GM20431 (cell line): ENCODE measurements at regions not wholly inside any gene's neighbourhood (a gene's known extent, or its start where the extent isn't known, plus 50 kb on each side); places are given as distances from the start of the nearest gene placed in this dataset.
"Not testable (repeated sequence)": the region's sequence is repeated elsewhere in the genome, so short reads cannot be mapped to it uniquely, and the experiment has no call there.

Experiments
- in situ Hi-C: fragments of 300-500 bp; cut with MseI, MboI; formaldehyde crosslinking; loops from one replicate; pipeline ENCODE4 v1.15.0; 2020; ENCODE audit warnings: low sequenced_read_pairs; ENCODE audit not compliant: unreplicated experiment

- in situ Hi-C loops: no loop called here
Observed at GRCh38 chr13:21902709-21903098, 231.8 kb downstream of the FGF9 start.

- in situ Hi-C loops: no loop called here
Observed at GRCh38 chr13:21905486-21905885, 234.6 kb downstream of the FGF9 start.

- in situ Hi-C loops: no loop called here
Observed at GRCh38 chr13:21909331-21909730, 238.5 kb downstream of the FGF9 start.

- in situ Hi-C loops: no loop called here
Observed at GRCh38 chr13:21910546-21910945, 239.7 kb downstream of the FGF9 start.

- in situ Hi-C loops: no loop called here
Observed at GRCh38 chr13:21911646-21912298, 240.9 kb downstream of the FGF9 start.

- in situ Hi-C loops: no loop called here
Observed at GRCh38 chr13:21913010-21913409, 242.1 kb downstream of the FGF9 start.

GRCh38 chr13:21917086-21918015 is 246.5 kb downstream of the FGF9 start:
- in situ Hi-C loops: no loop called here

GRCh38 chr13:21920802-21921201 is 249.9 kb downstream of the FGF9 start:
- in situ Hi-C loops: not testable (repeated sequence)

GRCh38 chr13:21924958-21925357 is 254.1 kb downstream of the FGF9 start:
- in situ Hi-C loops: no loop called here

- in situ Hi-C loops: no loop called here
Observed at GRCh38 chr13:21925720-21926119, 254.8 kb downstream of the FGF9 start.

- in situ Hi-C loops: no loop called here
Observed at GRCh38 chr13:21929400-21929799, 258.5 kb downstream of the FGF9 start.

GRCh38 chr13:21930536-21930935 is 259.7 kb downstream of the FGF9 start:
- in situ Hi-C loops: no loop called here

- in situ Hi-C loops: no loop called here
Observed at GRCh38 chr13:21932578-21932977, 261.7 kb downstream of the FGF9 start.

- in situ Hi-C loops: no loop called here
Observed at GRCh38 chr13:21932996-21933395, 262.1 kb downstream of the FGF9 start.

GRCh38 chr13:21934284-21934683 is 263.4 kb downstream of the FGF9 start:
- in situ Hi-C loops: no loop called here

- in situ Hi-C loops: no loop called here
Observed at GRCh38 chr13:21936674-21937073, 265.8 kb downstream of the FGF9 start.

- in situ Hi-C loops: no loop called here
Observed at GRCh38 chr13:21938168-21938567, 267.3 kb downstream of the FGF9 start.

GRCh38 chr13:21938636-21939035 is 267.8 kb downstream of the FGF9 start:
- in situ Hi-C loops: no loop called here

- in situ Hi-C loops: no loop called here
Observed at GRCh38 chr13:21942061-21942460, 271.2 kb downstream of the FGF9 start.

- in situ Hi-C loops: no loop called here
Observed at GRCh38 chr13:21944610-21945009, 273.7 kb downstream of the FGF9 start.

GRCh38 chr13:21945195-21945594 is 274.3 kb downstream of the FGF9 start:
- in situ Hi-C loops: no loop called here
